GM12892 (cell line): ENCODE measurements at regions not wholly inside any gene's neighbourhood (a gene's known extent, or its start where the extent isn't known, plus 50 kb on each side); places are given as distances from the start of the nearest gene placed in this dataset.

Source experiments
- DNase-seq: peaks from one replicate; pipeline ENCODE4 v3.0.0; 2011; ENCODE audit not compliant: insufficient read length
- FAIRE-seq: peaks from 2 replicates; lab custom pipeline; 2011; peaks lifted over from hg19 to GRCh38; lab: Jason Lieb, UNC
- POLR2A ChIP-seq: IDR thresholded peaks from 2 replicates; pipeline ENCODE4 v1.6.1; 2011; ENCODE audit warnings: low read depth, low read length, control low read depth
- POLR2AphosphoS5 ChIP-seq: IDR thresholded peaks from 2 replicates; pipeline ENCODE4 v1.6.1; 2011; ENCODE audit warnings: low read depth, low read length, control low read depth
- TAF1 ChIP-seq: IDR thresholded peaks from 2 replicates; pipeline ENCODE4 v1.6.1; 2011; ENCODE audit warnings: low read depth, mild to moderate bottlenecking, control low read depth, low read length, borderline replicate concordance

GRCh38 chr12:58225203-58225877 is 284.0 kb downstream of the ATP23 start:
- TF ChIP-seq POLR2AphosphoS5 (no peak), TAF1 (no peak), POLR2A (no peak)
- DNase-seq (no peak), FAIRE-seq (no peak)

- TF ChIP-seq POLR2A (no peak), TAF1 (no peak)
- DNase-seq = no peak
- no peak for FAIRE-seq
Measured at GRCh38 chr12:58233886-58234285, 292.5 kb downstream of the ATP23 start.

- no peak for FAIRE-seq
- DNase-seq = no peak
- TF ChIP-seq POLR2AphosphoS5 (no peak), POLR2A (no peak), TAF1 (no peak)
Measured at GRCh38 chr12:58238411-58238810, 297.0 kb downstream of the ATP23 start.

GRCh38 chr12:58241099-58241498 is 299.7 kb downstream of the ATP23 start:
- FAIRE-seq = no peak
- TF ChIP-seq POLR2A (no peak), POLR2AphosphoS5 (no peak), TAF1 (no peak)
- no peak for DNase-seq

DNA sequence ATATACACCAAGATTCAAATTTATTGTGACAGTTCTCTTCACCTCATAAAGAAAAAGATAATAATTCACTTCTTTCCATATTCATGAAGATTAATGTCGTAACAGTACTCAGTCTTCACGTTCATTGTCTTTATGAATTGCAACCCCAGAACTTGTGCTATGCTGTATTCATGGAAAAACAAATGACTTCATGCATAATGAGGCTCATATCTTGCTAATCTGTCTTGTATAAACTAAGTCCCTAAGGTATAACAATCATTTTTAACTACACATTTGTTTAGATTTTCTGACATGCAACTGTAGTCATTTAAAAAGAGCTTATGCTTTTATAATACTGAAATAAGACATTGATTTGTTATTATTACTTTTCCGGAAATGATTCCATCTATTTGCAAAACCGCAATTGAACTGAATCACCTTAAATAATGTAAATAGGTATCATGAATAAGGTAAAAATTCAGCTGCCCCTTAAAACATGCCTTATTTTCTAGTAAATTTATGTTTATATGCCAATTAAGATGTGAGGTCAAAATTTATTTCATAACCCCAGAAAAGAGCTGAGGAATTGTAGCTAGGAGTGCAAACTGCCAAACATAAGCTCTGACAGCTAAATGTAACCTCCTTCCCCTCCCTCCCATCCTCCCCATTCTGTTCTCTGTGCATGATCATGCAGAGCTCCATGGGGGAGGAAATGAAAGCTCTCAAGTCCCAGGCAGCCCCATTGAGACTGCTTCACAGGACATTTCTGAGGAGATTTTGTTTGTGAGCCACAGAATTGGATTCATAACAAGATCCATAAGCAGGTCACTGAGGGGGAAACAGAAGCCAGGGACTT is 301.6 kb downstream of the ATP23 start:
- DNase-seq = no peak
- TF ChIP-seq POLR2AphosphoS5 (no peak), TAF1 (no peak), POLR2A (no peak)
- no peak for FAIRE-seq

- TF ChIP-seq TAF1 = no peak
- TF ChIP-seq POLR2A = no peak
- no peak for TF ChIP-seq POLR2AphosphoS5
- DNase-seq (no peak), FAIRE-seq (no peak)
Measured at GRCh38 chr12:58247633-58248032, 306.3 kb downstream of the ATP23 start.

GRCh38 chr12:58248599-58248998 is 307.2 kb downstream of the ATP23 start:
- TF ChIP-seq POLR2AphosphoS5 (no peak), POLR2A (no peak), TAF1 (no peak)
- FAIRE-seq (no peak), DNase-seq (no peak)

DNA sequence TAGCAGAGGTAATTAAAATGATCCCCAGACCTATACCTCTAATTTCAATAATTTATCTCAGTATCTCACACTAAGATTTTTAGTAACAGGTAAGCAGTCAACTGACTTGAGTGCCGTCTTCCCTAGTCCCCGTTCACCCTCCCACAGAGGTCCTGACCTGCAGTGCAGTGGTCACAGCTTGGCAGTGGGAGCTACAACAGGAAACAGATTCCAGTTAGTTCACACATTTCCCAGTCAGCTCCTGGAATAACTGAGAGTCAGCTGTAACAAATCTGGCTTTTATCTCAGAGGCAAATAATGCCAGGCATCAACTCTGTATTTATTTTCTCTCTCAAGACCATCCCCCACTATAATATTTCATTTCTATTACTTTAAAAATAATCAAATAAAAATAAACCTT is 308.2 kb downstream of the ATP23 start:
- TF ChIP-seq POLR2A (no peak), TAF1 (no peak), POLR2AphosphoS5 (no peak)
- FAIRE-seq (no peak), DNase-seq (no peak)

- DNase-seq (no peak), FAIRE-seq (no peak)
- TF ChIP-seq POLR2A (no peak), TAF1 (no peak), POLR2AphosphoS5 (no peak)
Measured at GRCh38 chr12:58250077-58250476, 308.7 kb downstream of the ATP23 start.

DNA sequence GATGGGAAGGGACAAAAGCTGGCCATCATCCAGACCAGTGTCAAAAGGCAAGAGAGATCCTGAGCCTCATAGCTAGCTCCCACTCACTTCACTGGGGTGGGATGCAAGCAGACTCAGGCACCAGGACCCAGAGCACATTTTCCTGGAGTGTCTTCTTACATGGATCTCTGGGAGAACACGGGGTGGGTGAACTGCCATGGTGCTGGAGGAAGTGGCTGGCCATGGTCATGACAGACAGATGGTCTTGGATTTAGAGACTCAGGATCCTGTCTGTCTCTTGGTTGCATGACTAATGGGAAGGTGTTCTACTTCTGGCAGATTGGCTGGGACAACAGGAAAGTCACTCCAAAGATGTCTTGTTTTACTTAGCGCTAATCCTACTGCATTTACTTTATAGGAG is 311.5 kb downstream of the ATP23 start:
- TF ChIP-seq TAF1 = no peak

GRCh38 chr12:58253663-58254062 is 312.3 kb downstream of the ATP23 start:
- no peak for FAIRE-seq
- TF ChIP-seq POLR2AphosphoS5 = no peak
- no peak for TF ChIP-seq POLR2A
- TF ChIP-seq TAF1 = no peak
- no peak for DNase-seq

More for the DNA sequence above, 311.5 kb downstream of the ATP23 start:
- DNase-seq (no peak), FAIRE-seq (no peak)
